Parathyroid adenoma (tissue), 2 donors: ENCODE measurements at regions not wholly inside any gene's neighbourhood (a gene's known extent, or its start where the extent isn't known, plus 50 kb on each side); places are given as distances from the start of the nearest gene placed in this dataset.

Experiments
- H2AFZ ChIP-seq: fragments of 300-600 bp; sonication (generic); one replicate; pipeline ENCODE4 v1.7.0; 2017; ENCODE audit warnings: antibody characterized with exemption, mild to moderate bottlenecking
- H3K27ac ChIP-seq: fragments of 300-600 bp; sonication (generic); one replicate; pipeline ENCODE4 v1.7.0; 2017
- H3K27me3 ChIP-seq: fragments of 300-600 bp; sonication (generic); one replicate; pipeline ENCODE4 v1.7.0; 2017; ENCODE audit warnings: low read length; ENCODE audit not compliant: control insufficient read depth, insufficient read depth
- H3K36me3 ChIP-seq: fragments of 300-600 bp; sonication (generic); one replicate; pipeline ENCODE4 v1.7.0; 2017; ENCODE audit warnings: low read length; ENCODE audit not compliant: control insufficient read depth, insufficient read depth
- H3K4me1 ChIP-seq: fragments of 300-600 bp; sonication (generic); one replicate; pipeline ENCODE4 v1.7.0; 2017; ENCODE audit warnings: control low read depth
- H3K4me2 ChIP-seq: fragments of 300-600 bp; sonication (generic); one replicate; pipeline ENCODE4 v1.7.0; 2017; ENCODE audit warnings: low read length
- H3K4me3 ChIP-seq: fragments of 300-600 bp; sonication (generic); one replicate; pipeline ENCODE4 v1.7.0; 2017; ENCODE audit warnings: low read depth, low read length
- H3K79me2 ChIP-seq: fragments of 300-600 bp; sonication (generic); one replicate; pipeline ENCODE4 v1.7.0; 2017; ENCODE audit warnings: control low read depth
- H3K9ac ChIP-seq: fragments of 300-600 bp; sonication (generic); one replicate; pipeline ENCODE4 v1.7.0; 2017; ENCODE audit warnings: mild to moderate bottlenecking
- H3K9me3 ChIP-seq: fragments of 300-600 bp; sonication (generic); one replicate; pipeline ENCODE4 v1.7.0; 2017; ENCODE audit warnings: low read length; ENCODE audit not compliant: control insufficient read depth
- CTCF ChIP-seq: fragments of 300-600 bp; sonication (generic); IDR thresholded peaks from one replicate; pipeline ENCODE4 v1.7.0; 2017; ENCODE audit warnings: antibody characterized with exemption, mild to moderate bottlenecking
- donor health status: primary hyperparathyroidism.

- H3K9ac ChIP-seq = no peak overlapping the region
- H3K4me1 ChIP-seq = no peaks in the 10 kb centered on the region
- H3K4me2 ChIP-seq = no peak overlapping the region
- no peak for TF ChIP-seq CTCF
- no peaks in the 10 kb centered on the region for H3K36me3 ChIP-seq
- no peaks in the 10 kb centered on the region for H3K9me3 ChIP-seq
- no peaks in the 10 kb centered on the region for H3K79me2 ChIP-seq
- no peaks in the 10 kb centered on the region for H3K27me3 ChIP-seq
- H2AFZ ChIP-seq = no peak overlapping the region
- H3K27ac ChIP-seq = no peak overlapping the region
- no peak overlapping the region for H3K4me3 ChIP-seq
Measured at GRCh38 chr20:54723723-54724122, 248.3 kb downstream of the DOK5 start.

- H2AFZ ChIP-seq = no peak overlapping the region
- no peaks in the 10 kb centered on the region for H3K4me1 ChIP-seq
- TF ChIP-seq CTCF = no peak
- H3K9me3 ChIP-seq = no peaks in the 10 kb centered on the region
- no peak overlapping the region for H3K4me3 ChIP-seq
- no peaks in the 10 kb centered on the region for H3K36me3 ChIP-seq
- H3K9ac ChIP-seq = no peak overlapping the region
- no peaks in the 10 kb centered on the region for H3K27me3 ChIP-seq
- no peak overlapping the region for H3K27ac ChIP-seq
- no peaks in the 10 kb centered on the region for H3K79me2 ChIP-seq
- H3K4me2 ChIP-seq = no peak overlapping the region
Measured at GRCh38 chr20:54717983-54718382, 242.6 kb downstream of the DOK5 start.

GRCh38 chr20:54716790-54717189 lies 241.4 kb downstream of the DOK5 start:
- Histone ChIP-seq H3K4me1 (no peaks in the 10 kb centered on the region), H3K27me3 (no peaks in the 10 kb centered on the region), H2AFZ (no peak overlapping the region), H3K79me2 (no peaks in the 10 kb centered on the region), H3K36me3 (no peaks in the 10 kb centered on the region), H3K9me3 (no peaks in the 10 kb centered on the region), H3K4me3 (no peak overlapping the region), H3K27ac (no peak overlapping the region), H3K4me2 (no peak overlapping the region), H3K9ac (no peak overlapping the region)
- TF ChIP-seq CTCF = no peak

- no peak overlapping the region for H3K9ac ChIP-seq
- no peaks in the 10 kb centered on the region for H3K79me2 ChIP-seq
- TF ChIP-seq CTCF = no peak
- no peak overlapping the region for H3K4me2 ChIP-seq
- no peaks in the 10 kb centered on the region for H3K36me3 ChIP-seq
- no peak overlapping the region for H3K4me3 ChIP-seq
- no peaks in the 10 kb centered on the region for H3K27me3 ChIP-seq
- H3K4me1 ChIP-seq = no peaks in the 10 kb centered on the region
- no peaks in the 10 kb centered on the region for H3K9me3 ChIP-seq
- H2AFZ ChIP-seq = no peak overlapping the region
- no peak overlapping the region for H3K27ac ChIP-seq
Measured at GRCh38 chr20:54716174-54716747, 240.9 kb downstream of the DOK5 start.

- Histone ChIP-seq H3K4me1 (no peaks in the 10 kb centered on the region), H3K9ac (no peak overlapping the region), H3K4me2 (no peak overlapping the region), H3K79me2 (no peaks in the 10 kb centered on the region), H3K4me3 (no peak overlapping the region), H2AFZ (no peak overlapping the region), H3K27me3 (no peaks in the 10 kb centered on the region), H3K36me3 (no peaks in the 10 kb centered on the region), H3K9me3 (no peaks in the 10 kb centered on the region), H3K27ac (no peak overlapping the region)
- TF ChIP-seq CTCF = no peak
Measured at GRCh38 chr20:54714817-54715216, 239.4 kb downstream of the DOK5 start.
